Stimulated activated CD8-positive, alpha-beta memory T cell treated with anti-CD3 and anti-CD28 coated beads, Interleukin-12 subunit alpha, Interleukin-12 subunit beta, amount 100 ng/mL, for 1 hour (primary cell): ENCODE measurements at regions not wholly inside any gene's neighbourhood (a gene's known extent, or its start where the extent isn't known, plus 50 kb on each side); places are given as distances from the start of the nearest gene placed in this dataset.
"Not testable (repeated sequence)": the region's sequence is repeated elsewhere in the genome, so short reads cannot be mapped to it uniquely, and the experiment has no call there.

Experiments used
- DNase-seq: peaks from one replicate; pipeline ENCODE4 v3.0.0-alpha.2; 2020; ENCODE audit warnings: low read depth

GRCh38 chr20:4468114-4468513 lies 218.1 kb upstream of the PRNP start:
- DNase-seq, result no peak

- no peak for DNase-seq
Measured at GRCh38 chr20:4465855-4466545, 216.9 kb upstream of the ADRA1D start.

GRCh38 chr20:4465212-4465611 lies 216.1 kb upstream of the ADRA1D start:
- DNase-seq, result no peak

- DNase-seq, result not testable (repeated sequence)
Measured at GRCh38 chr20:4462801-4463200, 213.7 kb upstream of the ADRA1D start.

- DNase-seq, result no peak
Measured at GRCh38 chr20:4459081-4459480, 210.0 kb upstream of the ADRA1D start.

GRCh38 chr20:4457566-4458543 lies 208.8 kb upstream of the ADRA1D start:
- no peak for DNase-seq

GRCh38 chr20:4455996-4456395 lies 206.9 kb upstream of the ADRA1D start:
- no peak for DNase-seq

GRCh38 chr20:4455301-4455701 lies 206.2 kb upstream of the ADRA1D start:
- no peak for DNase-seq

GRCh38 chr20:4454111-4454510 lies 205.0 kb upstream of the ADRA1D start:
- DNase-seq, result no peak

GRCh38 chr20:4453359-4453758 lies 204.3 kb upstream of the ADRA1D start:
- DNase-seq, result no peak

- no peak for DNase-seq
Measured at GRCh38 chr20:4451487-4452081, 202.5 kb upstream of the ADRA1D start.

- DNase-seq, result no peak
Measured at GRCh38 chr20:4449957-4450715, 201.0 kb upstream of the ADRA1D start.

- no peak for DNase-seq
Measured at GRCh38 chr20:4445784-4446183, 196.7 kb upstream of the ADRA1D start.

GRCh38 chr20:4445331-4445730 lies 196.2 kb upstream of the ADRA1D start:
- DNase-seq, result no peak

GRCh38 chr20:4444404-4444803 lies 195.3 kb upstream of the ADRA1D start:
- no peak for DNase-seq

- no peak for DNase-seq
Measured at GRCh38 chr20:4443016-4443415, 193.9 kb upstream of the ADRA1D start.

GRCh38 chr20:4441871-4442270 lies 192.8 kb upstream of the ADRA1D start:
- no peak for DNase-seq

- DNase-seq, result no peak
Measured at GRCh38 chr20:4441191-4441590, 192.1 kb upstream of the ADRA1D start.

GRCh38 chr20:4439461-4439860 lies 190.4 kb upstream of the ADRA1D start:
- no peak for DNase-seq

- no peak for DNase-seq
Measured at GRCh38 chr20:4437131-4437530, 188.0 kb upstream of the ADRA1D start.

- DNase-seq, result no peak
Measured at GRCh38 chr20:4435671-4436455, 186.8 kb upstream of the ADRA1D start.
